HL-60 (cell line): ENCODE measurements at regions not wholly inside any gene's neighbourhood (a gene's known extent, or its start where the extent isn't known, plus 50 kb on each side); places are given as distances from the start of the nearest gene placed in this dataset.

Experiments used
- DNase-seq, 2 experiments: peaks; one replicate each; pipeline ENCODE4 v3.0.0-alpha.2; 2010 to 2020; ENCODE audit warnings: low read depth in 1 of 2, low spot score in 1 of 2
- H3K27ac ChIP-seq: fragments of 250-450 bp; sonication (Bioruptor Pico); replicated peaks from 2 replicates; pipeline ENCODE4 v1.5.1; 2020; ENCODE audit warnings: mild to moderate bottlenecking, moderate library complexity
- H3K27me3 ChIP-seq: fragments of 250-450 bp; sonication (Bioruptor Pico); 2 replicates; pipeline ENCODE4 v1.5.1; 2021; ENCODE audit warnings: mild to moderate bottlenecking, moderate library complexity; ENCODE audit not compliant: insufficient read depth, poor library complexity, severe bottlenecking
- H3K4me3 ChIP-seq: replicated peaks from 2 replicates; pipeline ENCODE4 v1.5.1; 2011; ENCODE audit warnings: mild to moderate bottlenecking, control low read depth, low read length; ENCODE audit not compliant: insufficient read depth
- GABPA ChIP-seq: IDR thresholded peaks from 2 replicates; pipeline ENCODE4 v1.6.1; 2012; ENCODE audit warnings: low read depth
- POLR2AphosphoS5 ChIP-seq: IDR thresholded peaks from 2 replicates; pipeline ENCODE4 v1.6.1; 2012; ENCODE audit warnings: low read depth
- SPI1 ChIP-seq: IDR thresholded peaks from 2 replicates; pipeline ENCODE4 v1.6.1; 2012; ENCODE audit warnings: low read depth, mild to moderate bottlenecking, borderline replicate concordance
- TF ChIP-seq, protein P1 (sequence below): IDR thresholded peaks from one replicate; pipeline ENCODE4 v1.5.1; 2011; ENCODE audit warnings: low read length, control low read depth, inconsistent platforms; ENCODE audit not compliant: insufficient read depth
- TF ChIP-seq, protein P2 (sequence below): IDR thresholded peaks from 2 replicates; pipeline ENCODE4 v1.6.1; 2012; ENCODE audit warnings: low read depth; ENCODE audit not compliant: insufficient replicate concordance

DNA sequence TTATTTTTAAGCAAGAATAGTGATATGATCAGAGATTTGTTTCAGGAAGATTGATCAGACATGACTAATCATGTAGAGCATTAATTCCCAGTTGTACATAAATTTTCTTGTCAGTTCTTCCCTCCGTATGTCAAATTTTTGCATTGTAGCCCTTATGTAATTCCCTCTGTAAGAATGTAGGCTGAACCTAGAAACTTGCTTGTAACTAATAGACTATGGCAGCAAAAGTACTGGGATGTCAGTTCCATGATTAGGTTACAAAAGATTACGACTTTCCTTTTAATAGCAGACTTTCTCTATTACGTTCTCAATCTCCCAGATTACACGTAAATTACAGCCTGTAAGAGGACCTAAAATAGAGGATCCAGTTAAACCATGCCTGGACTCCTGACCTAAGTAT is 79.4 kb upstream of the EPHA7 start:
- DNase-seq = no peak
- no peaks in the 10 kb centered on the region for H3K27me3 ChIP-seq
- TF ChIP-seq, protein P1, sequence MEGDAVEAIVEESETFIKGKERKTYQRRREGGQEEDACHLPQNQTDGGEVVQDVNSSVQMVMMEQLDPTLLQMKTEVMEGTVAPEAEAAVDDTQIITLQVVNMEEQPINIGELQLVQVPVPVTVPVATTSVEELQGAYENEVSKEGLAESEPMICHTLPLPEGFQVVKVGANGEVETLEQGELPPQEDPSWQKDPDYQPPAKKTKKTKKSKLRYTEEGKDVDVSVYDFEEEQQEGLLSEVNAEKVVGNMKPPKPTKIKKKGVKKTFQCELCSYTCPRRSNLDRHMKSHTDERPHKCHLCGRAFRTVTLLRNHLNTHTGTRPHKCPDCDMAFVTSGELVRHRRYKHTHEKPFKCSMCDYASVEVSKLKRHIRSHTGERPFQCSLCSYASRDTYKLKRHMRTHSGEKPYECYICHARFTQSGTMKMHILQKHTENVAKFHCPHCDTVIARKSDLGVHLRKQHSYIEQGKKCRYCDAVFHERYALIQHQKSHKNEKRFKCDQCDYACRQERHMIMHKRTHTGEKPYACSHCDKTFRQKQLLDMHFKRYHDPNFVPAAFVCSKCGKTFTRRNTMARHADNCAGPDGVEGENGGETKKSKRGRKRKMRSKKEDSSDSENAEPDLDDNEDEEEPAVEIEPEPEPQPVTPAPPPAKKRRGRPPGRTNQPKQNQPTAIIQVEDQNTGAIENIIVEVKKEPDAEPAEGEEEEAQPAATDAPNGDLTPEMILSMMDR = no peak
- TF ChIP-seq SPI1 (no peak), GABPA (no peak), POLR2AphosphoS5 (no peak)
- TF ChIP-seq, protein P2, sequence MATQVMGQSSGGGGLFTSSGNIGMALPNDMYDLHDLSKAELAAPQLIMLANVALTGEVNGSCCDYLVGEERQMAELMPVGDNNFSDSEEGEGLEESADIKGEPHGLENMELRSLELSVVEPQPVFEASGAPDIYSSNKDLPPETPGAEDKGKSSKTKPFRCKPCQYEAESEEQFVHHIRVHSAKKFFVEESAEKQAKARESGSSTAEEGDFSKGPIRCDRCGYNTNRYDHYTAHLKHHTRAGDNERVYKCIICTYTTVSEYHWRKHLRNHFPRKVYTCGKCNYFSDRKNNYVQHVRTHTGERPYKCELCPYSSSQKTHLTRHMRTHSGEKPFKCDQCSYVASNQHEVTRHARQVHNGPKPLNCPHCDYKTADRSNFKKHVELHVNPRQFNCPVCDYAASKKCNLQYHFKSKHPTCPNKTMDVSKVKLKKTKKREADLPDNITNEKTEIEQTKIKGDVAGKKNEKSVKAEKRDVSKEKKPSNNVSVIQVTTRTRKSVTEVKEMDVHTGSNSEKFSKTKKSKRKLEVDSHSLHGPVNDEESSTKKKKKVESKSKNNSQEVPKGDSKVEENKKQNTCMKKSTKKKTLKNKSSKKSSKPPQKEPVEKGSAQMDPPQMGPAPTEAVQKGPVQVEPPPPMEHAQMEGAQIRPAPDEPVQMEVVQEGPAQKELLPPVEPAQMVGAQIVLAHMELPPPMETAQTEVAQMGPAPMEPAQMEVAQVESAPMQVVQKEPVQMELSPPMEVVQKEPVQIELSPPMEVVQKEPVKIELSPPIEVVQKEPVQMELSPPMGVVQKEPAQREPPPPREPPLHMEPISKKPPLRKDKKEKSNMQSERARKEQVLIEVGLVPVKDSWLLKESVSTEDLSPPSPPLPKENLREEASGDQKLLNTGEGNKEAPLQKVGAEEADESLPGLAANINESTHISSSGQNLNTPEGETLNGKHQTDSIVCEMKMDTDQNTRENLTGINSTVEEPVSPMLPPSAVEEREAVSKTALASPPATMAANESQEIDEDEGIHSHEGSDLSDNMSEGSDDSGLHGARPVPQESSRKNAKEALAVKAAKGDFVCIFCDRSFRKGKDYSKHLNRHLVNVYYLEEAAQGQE = no peak
- no peak overlapping the region for H3K4me3 ChIP-seq
- H3K27ac ChIP-seq = no peak overlapping the region

DNA sequence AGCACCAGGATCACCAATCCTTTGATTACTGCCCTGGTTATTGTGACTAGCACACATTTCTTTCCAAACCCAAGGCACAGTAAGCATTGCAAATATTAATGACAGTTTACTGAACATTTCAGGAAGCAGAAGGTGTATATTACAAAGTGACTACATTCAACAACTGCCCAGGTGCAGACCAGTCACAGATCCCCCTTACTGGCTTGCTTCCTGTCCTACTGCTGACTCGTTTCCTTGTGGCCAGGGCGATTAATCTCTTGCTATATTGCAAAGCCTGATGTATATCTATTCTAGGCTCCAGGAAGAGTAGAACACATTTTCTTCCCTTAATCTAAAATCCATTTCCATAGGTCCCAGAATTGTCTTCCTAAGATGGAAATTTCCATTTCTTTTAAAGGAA is 77.2 kb upstream of the EPHA7 start:
- Histone ChIP-seq H3K27me3 (no peaks in the 10 kb centered on the region), H3K27ac (no peak overlapping the region), H3K4me3 (no peak overlapping the region)
- TF ChIP-seq, protein P1 = no peak
- TF ChIP-seq POLR2AphosphoS5 (no peak), SPI1 (no peak), GABPA (no peak)
- TF ChIP-seq, protein P2 = no peak
- no peak for DNase-seq

DNA sequence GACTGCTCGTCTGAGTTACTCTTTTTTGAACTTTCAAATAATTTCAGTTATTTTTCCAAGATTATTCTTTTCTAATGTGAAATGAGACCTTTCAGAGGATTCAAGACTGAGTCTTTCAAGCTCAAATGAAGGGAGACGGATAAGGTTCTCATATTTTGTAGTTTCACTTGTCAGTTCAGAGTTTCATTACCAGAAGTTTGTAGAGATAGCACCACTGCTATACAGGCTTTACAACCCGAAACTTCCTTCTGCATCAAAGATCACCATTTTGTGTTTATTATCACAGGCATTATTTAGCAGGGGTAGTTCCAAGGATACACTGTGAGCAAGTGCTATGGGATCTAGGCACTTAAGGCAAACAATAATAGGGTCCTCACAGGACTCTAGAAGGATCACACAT is 74.7 kb upstream of the EPHA7 start:
- H3K27me3 ChIP-seq = no peaks in the 10 kb centered on the region

More for the DNA sequence above, 74.7 kb upstream of the EPHA7 start:
- no peak overlapping the region for H3K27ac ChIP-seq
- H3K4me3 ChIP-seq = no peak overlapping the region
- TF ChIP-seq POLR2AphosphoS5 (no peak), GABPA (no peak), SPI1 (no peak)
- TF ChIP-seq, protein P1 = no peak
- TF ChIP-seq, protein P2 = no peak
- no peak for DNase-seq
